CD4-positive, alpha-beta T cell treated with Interleukin-15 for 4 hours (primary cell): ENCODE measurements at regions not wholly inside any gene's neighbourhood (a gene's known extent, or its start where the extent isn't known, plus 50 kb on each side); places are given as distances from the start of the nearest gene placed in this dataset.
A peak's percentile ranks its signal among the peaks of the same experiment; 100 is the strongest.

Experiments used
- DNase-seq: peaks from one replicate; pipeline ENCODE4 v3.0.0-alpha.2; 2020; ENCODE audit warnings: low spot score

GRCh38 chr11:33557201-33557600 lies 143.4 kb downstream of the C11orf91 start:
- no peak for DNase-seq

- no peak for DNase-seq
Observed at GRCh38 chr11:33554219-33554618, 146.4 kb downstream of the C11orf91 start.

- no peak for DNase-seq
Observed at GRCh38 chr11:33553486-33553885, 147.1 kb downstream of the C11orf91 start.

- DNase-seq, result no peak
Observed at GRCh38 chr11:33552756-33553155, 147.9 kb downstream of the C11orf91 start.

GRCh38 chr11:33551051-33551450 lies 149.6 kb downstream of the C11orf91 start:
- no peak for DNase-seq

- DNase-seq, result no peak
Observed at GRCh38 chr11:33549483-33549882, 151.1 kb downstream of the C11orf91 start.

- DNase-seq, result no peak
Observed at GRCh38 chr11:33545931-33546330, 154.7 kb downstream of the C11orf91 start.

GRCh38 chr11:33544593-33545373 lies 155.8 kb downstream of the C11orf91 start:
- no peak for DNase-seq

GRCh38 chr11:33543823-33544222 lies 156.8 kb downstream of the C11orf91 start:
- no peak for DNase-seq

DNA sequence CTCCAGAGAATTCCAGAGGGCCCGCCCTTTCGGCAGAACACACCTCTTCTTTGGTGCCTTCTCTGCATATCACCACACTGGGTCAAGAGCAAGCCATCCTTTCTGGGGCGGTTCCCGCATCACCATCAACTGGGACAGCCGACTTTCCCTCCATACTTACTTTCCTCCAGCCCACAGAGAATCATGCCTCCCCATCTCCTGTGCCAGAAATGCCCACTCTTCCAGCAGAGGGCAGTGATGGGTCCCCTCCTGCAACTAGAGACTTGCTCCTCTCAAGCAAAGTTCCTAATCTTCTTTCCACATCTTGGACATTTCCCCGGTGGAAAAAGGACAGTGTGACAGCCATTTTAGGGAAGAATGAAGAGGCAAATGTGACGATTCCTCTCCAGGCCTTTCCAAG lies 157.7 kb downstream of the C11orf91 start:
- DNase-seq, result peak; percentile 7

- no peak for DNase-seq
Observed at GRCh38 chr11:33540946-33541915, 159.4 kb downstream of the C11orf91 start.

DNA sequence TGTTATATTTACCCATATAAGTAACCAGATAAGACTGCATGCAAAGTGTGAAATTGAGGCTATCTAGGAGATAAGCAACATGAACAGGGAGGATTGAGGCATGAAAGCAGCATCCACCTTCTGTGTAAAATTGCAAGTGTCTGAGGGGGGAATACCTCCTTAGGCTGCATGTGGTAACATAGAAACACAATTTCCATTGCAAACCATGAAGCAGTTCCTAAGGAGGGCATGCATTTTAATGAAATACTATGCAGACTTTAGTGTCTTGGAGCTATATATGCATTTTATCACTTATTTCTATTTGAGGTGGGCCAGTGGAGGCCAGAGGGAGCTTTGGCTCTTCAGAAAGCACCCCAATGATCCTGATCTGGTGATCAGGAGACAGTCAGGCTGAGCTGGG lies 160.2 kb downstream of the C11orf91 start:
- DNase-seq, result no peak

- DNase-seq, result no peak
Observed at GRCh38 chr11:33539751-33540150, 160.9 kb downstream of the C11orf91 start.

- no peak for DNase-seq
Observed at GRCh38 chr11:33538726-33539125, 161.9 kb downstream of the C11orf91 start.

- DNase-seq, result no peak
Observed at GRCh38 chr11:33536178-33536577, 164.4 kb downstream of the C11orf91 start.

DNA sequence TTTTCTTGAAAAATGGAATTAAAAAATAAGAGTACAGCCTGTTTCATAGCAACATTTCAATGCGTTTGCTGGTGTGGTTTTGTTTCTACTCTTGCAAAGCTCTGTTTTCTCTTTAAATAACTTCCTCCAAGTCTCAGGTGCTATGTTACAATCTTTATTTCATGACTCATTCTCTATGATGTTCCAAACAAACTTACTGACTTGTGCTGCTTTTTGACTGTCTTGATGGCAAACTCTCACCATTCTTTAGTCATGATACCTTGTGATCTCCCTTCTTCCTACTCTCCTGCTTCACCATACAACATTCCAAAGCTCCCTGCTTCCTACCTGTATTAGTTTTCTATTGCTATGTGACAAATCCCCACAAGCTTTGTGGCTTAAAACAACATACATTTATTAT lies 166.1 kb downstream of the C11orf91 start:
- no peak for DNase-seq

- DNase-seq, result no peak
Observed at GRCh38 chr11:33533386-33534052, 167.1 kb downstream of the C11orf91 start.

DNA sequence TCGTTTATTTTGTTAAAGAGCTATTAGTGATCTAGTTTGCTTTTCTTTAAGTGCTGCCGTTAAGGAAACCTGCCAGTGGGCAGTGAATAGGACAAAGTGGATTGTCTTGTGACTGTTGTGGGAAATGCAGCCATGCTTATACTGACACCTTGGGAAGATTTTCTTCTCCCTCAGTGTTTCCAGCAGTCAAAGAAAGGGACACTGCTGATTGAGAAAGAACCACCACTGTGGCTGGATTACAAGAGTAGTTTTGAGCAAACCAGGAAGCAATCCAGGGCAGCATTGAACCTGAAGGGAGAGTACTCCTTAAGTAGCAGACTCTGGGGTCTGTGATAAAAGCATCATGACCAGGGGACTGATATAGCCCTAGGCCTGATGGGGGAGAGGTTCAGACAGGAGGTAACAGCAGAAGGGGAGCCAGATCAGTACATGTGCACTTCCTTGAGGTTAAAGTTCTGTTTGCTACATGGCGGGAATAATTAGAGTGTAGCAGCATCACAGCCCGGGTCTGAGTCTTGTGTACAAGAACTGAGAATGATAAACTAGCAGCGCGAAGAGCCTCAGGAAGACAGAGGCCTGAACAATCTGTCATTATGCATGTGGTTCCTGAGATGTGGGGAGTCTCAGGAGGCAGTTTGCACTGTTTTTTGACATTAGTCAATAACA lies 167.8 kb downstream of the C11orf91 start:
- DNase-seq, result no peak

- no peak for DNase-seq
Observed at GRCh38 chr11:33532257-33532656, 168.4 kb downstream of the C11orf91 start.

- no peak for DNase-seq
Observed at GRCh38 chr11:33531743-33532181, 168.9 kb downstream of the C11orf91 start.

DNA sequence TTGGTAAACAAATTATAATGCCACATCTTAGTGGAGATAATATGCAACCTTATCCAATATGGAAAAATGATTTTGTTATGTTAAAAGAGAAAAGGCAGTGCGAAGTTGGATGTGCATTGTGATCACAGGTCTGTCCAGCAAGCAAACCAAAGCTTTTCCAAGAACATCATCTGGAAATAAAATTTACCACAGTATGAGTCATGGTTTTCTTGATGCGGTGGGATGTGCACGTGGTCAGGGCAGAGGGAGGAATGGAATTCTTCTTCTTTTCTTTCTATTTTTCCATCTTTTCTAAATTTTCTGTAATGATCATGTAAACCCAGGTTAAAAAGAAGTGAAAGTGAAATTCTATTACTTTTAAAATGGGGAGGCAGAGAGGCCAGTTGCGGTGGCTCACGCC lies 169.8 kb downstream of the C11orf91 start:
- no peak for DNase-seq

DNA sequence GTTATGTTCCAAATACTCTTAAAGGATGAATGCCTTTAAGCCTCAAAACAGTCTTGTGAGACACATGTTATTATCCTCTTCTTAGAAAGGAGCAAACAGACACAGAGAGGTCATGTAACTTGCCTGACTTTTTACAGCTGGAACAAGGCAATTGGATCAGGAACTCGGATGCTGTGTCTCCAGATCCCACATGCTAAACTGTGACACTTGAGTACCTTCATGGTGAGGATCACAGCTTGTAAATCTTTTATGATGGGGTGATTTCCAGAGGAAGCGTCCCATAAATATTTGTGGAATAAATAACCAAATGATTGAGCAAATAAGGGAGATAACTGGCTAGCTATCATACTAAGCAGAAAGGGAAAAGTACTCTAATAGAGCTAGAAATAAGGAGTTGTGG lies 171.2 kb downstream of the C11orf91 start:
- DNase-seq, result no peak
